PFSK-1 (cell line): ENCODE measurements at regions not wholly inside any gene's neighbourhood (a gene's known extent, or its start where the extent isn't known, plus 50 kb on each side); places are given as distances from the start of the nearest gene placed in this dataset.

Source experiments
- FOXP2 ChIP-seq: optimal IDR thresholded peaks from 2 replicates; pipeline ENCODE3; 2011; ENCODE audit warnings: borderline replicate concordance, control low read depth, inconsistent platforms; ENCODE audit not compliant: insufficient read depth; ENCODE audit errors: extremely low read length, extremely low read depth
- POLR2AphosphoS5 ChIP-seq: IDR thresholded peaks from 2 replicates; pipeline ENCODE4 v1.6.1; 2012; ENCODE audit warnings: low read depth, mild to moderate bottlenecking, control low read depth, low read length, moderate library complexity
- REST ChIP-seq, 2 experiments: IDR thresholded peaks; 2 replicates each; pipeline versions ENCODE4 v1.6.1 to v1.8.0; 2011 to 2012; ENCODE audit warnings: low read depth in 2 of 2, low read length in 2 of 2, control low read depth in 1 of 2, inconsistent platforms in 1 of 2, mild to moderate bottlenecking in 1 of 2, moderate library complexity in 1 of 2; ENCODE audit not compliant: insufficient read depth in 1 of 2
- SIN3A ChIP-seq: IDR thresholded peaks from 2 replicates; pipeline ENCODE4 v1.6.1; 2012; ENCODE audit warnings: mild to moderate bottlenecking, low read length, moderate library complexity, borderline replicate concordance; ENCODE audit not compliant: insufficient read depth
- TAF1 ChIP-seq: IDR thresholded peaks from 2 replicates; pipeline ENCODE4 v1.6.1; 2012; ENCODE audit warnings: low read length, control low read depth, borderline replicate concordance; ENCODE audit not compliant: insufficient read depth

- TF ChIP-seq TAF1 (no peak), SIN3A (no peak), REST (IDR thresholded peaks at IDR 0.05; ENCODE audit: insufficient read depth in 1 of 2, low read depth in 2 of 2, low read length in 2 of 2) (no peak), FOXP2 (no peak), POLR2AphosphoS5 (no peak)
Observed at GRCh38 chr9:89837162-89837933, 232.5 kb downstream of the GADD45G start.

- no peak for TF ChIP-seq REST (IDR thresholded peaks at IDR 0.05; ENCODE audit: insufficient read depth in 1 of 2, low read depth in 2 of 2, low read length in 2 of 2)
- no peak for TF ChIP-seq SIN3A
- TF ChIP-seq FOXP2: no peak
- no peak for TF ChIP-seq POLR2AphosphoS5
- no peak for TF ChIP-seq TAF1
Observed at GRCh38 chr9:89837934-89838310, 233.1 kb downstream of the GADD45G start.

GRCh38 chr9:89838621-89839020 is 233.8 kb downstream of the GADD45G start:
- TF ChIP-seq SIN3A (no peak), FOXP2 (no peak), TAF1 (no peak), REST (IDR thresholded peaks at IDR 0.05; ENCODE audit: insufficient read depth in 1 of 2, low read depth in 2 of 2, low read length in 2 of 2) (no peak), POLR2AphosphoS5 (no peak)

GRCh38 chr9:89839449-89839848 is 234.6 kb downstream of the GADD45G start:
- TF ChIP-seq POLR2AphosphoS5: no peak
- no peak for TF ChIP-seq REST (IDR thresholded peaks at IDR 0.05; ENCODE audit: insufficient read depth in 1 of 2, low read depth in 2 of 2, low read length in 2 of 2)
- TF ChIP-seq SIN3A: no peak
- TF ChIP-seq TAF1: no peak
- TF ChIP-seq FOXP2: no peak
